HG03064 (cell line): ENCODE measurements at regions not wholly inside any gene's neighbourhood (a gene's known extent, or its start where the extent isn't known, plus 50 kb on each side); places are given as distances from the start of the nearest gene placed in this dataset.
"Not testable (repeated sequence)": the region's sequence is repeated elsewhere in the genome, so short reads cannot be mapped to it uniquely, and the experiment has no call there.

Experiments used
- ATAC-seq: cut with Tn5 transposase; IDR thresholded peaks from one replicate; pipeline ENCODE4 v1.9.1; 2021; ENCODE audit warnings: low read depth; ENCODE audit not compliant: unreplicated experiment

DNA sequence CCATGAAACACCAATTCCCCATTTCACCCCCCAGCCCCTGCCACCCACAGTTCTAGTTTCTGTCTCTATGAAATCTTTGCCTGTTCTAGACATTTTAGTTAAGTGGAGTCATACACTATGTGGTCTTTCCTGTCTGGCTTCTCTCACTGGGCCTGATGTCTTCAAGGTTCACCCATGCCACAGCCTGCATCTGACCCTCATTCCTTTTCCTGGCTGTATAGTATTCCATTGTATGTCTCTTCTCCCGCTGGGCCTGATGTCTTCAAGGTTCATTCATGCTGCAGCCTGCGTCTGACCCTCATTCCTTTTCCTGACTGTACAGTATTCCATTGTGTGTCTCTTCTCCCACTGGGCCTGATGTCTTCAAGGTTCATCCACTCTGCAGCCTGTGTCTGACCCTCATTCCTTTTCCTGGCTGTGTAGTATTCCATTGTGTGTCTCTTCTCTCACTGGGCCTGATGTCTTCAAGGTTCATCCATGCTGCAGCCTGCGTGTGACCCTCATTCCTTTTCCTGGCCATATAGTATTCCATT, 191.7 kb downstream of the CRLF2 start:
- no peak for ATAC-seq

- ATAC-seq, result not testable (repeated sequence)
These were observed 195.5 kb downstream of the CRLF2 start for GRCh38 chrX:1016926-1017325.

- not testable (repeated sequence) for ATAC-seq
These were observed 196.2 kb downstream of the CRLF2 start for GRCh38 chrX:1016281-1016680.

- ATAC-seq, result no peak
These were observed 199.7 kb downstream of the CRLF2 start for GRCh38 chrX:1012678-1013300.

- ATAC-seq, result no peak
These were observed 200.7 kb downstream of the CRLF2 start for GRCh38 chrX:1011691-1012283.

DNA sequence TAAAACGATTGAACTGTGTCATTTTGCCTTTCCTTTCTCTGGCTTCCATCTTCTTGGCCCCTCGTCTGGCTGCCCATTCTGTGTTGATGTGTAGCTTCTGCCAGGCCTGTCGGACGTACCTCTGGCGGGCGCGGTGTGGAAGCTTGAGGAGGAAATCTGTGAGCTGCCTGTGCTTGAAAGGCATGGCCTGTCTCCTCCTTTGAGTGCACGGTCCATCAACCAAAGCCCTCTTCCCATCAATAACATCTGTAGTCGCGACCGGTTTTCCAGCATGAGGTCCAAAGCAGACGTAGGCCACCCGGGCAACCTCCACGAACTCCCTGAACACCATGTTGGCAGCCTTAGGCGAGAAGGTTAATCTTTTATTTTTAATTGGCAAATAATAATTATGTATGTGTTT, 202.7 kb downstream of the CRLF2 start:
- no peak for ATAC-seq

GRCh38 chrX:1006156-1006730, 206.2 kb downstream of the CRLF2 start:
- no peak for ATAC-seq

DNA sequence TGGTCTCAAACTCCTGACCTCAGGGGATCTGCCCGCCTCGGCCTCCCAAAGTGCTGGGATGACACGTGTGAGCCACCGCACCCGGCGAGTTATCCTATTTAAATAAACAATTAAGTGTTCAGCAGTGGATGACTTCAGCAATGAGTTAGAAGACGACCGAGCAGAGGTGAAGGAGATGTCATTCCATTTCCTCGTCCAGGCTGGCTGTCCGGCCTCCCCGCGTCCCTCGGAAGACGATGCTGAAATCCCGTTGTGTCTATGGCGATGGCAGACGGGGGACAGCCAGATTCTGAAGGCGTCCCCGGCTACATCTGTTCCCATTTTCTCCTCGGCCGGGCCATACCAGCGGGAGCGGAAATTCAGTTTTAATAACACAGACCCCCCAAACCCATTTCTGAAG, 209.8 kb downstream of the CRLF2 start:
- no peak for ATAC-seq

DNA sequence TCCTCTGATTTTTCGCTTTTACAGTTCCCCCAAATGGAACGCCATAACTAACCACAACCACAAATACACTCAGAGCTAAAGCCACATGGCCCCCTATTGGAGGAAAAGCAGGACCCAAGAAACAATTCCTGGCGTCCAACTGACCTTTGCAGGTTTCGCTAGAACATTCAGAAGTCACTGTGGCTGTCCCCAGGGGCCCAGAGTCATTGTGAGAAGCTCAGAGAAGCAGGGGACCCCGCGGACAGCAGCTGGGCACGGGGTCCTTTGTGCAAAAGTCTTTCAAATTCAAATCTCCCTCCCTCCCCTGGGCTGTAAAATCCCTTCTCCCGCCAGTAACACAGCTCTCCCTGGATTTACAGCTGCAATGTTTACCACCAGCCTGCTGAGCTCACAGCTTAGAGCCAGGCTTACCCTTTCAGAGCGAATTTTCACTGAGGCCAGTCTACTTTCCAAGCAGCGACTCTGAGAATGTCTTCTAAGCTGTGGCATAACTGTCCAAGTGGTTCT, 214.8 kb downstream of the CRLF2 start:
- ATAC-seq, result no peak

DNA sequence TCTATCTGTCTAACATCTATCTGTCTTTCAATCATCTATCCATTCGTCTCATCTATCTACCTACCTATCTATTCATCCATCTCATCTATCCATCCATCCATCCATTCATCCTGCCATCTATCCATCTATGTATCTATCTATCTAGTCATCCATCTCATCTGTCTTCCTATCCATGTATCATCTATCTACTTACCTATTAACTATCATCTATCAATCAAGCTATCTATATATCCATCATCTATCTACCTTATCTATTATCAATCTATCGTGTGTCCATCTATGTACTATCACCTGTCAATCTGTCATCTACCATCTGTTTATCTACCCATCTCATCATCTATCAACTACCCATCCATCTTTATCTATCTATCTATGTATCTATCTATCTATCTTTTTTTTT, 217.7 kb downstream of the CRLF2 start:
- no peak for ATAC-seq

- peak; percentile 79 for ATAC-seq
These were observed 222.4 kb downstream of the CRLF2 start for GRCh38 chrX:989959-990510.

GRCh38 chrX:988530-988929, 223.9 kb downstream of the CRLF2 start:
- ATAC-seq, result not testable (repeated sequence)

- ATAC-seq, result no peak
These were observed 230.4 kb downstream of the CRLF2 start for GRCh38 chrX:981791-982626.

DNA sequence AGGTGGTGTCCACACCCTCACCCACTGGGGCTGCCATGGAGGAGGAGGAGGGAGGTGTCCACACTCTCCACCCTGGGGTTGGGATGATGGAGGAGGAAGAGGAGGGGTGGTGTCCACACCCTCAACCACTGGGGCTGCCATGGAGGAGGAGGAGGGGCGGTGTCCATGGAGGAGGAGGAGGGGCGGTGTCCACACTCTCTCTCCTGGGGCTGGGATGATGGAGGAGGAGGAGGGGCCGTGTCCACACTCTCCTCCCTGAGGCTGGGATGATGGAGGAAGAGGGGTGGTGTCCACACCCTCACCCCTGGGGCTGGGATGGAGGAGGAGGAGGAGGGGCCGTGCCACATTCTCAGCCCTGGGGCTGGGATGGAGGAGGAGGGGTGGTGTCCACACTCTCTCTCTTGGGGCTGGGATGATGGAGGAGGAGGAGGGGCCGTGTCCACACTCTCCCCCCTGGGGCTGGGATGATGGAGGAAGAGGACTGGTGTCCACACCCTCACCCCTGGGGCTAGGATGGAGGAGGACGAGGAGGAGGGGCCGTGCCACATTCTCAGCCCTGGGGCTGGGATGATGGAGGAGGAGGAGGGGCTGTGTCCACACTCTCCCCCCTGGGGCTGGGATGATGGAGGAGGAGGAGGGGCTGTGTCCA, 231.7 kb downstream of the CRLF2 start:
- ATAC-seq, result no peak

- ATAC-seq, result not testable (repeated sequence)
These were observed 233.3 kb downstream of the CRLF2 start for GRCh38 chrX:979127-979526.

DNA sequence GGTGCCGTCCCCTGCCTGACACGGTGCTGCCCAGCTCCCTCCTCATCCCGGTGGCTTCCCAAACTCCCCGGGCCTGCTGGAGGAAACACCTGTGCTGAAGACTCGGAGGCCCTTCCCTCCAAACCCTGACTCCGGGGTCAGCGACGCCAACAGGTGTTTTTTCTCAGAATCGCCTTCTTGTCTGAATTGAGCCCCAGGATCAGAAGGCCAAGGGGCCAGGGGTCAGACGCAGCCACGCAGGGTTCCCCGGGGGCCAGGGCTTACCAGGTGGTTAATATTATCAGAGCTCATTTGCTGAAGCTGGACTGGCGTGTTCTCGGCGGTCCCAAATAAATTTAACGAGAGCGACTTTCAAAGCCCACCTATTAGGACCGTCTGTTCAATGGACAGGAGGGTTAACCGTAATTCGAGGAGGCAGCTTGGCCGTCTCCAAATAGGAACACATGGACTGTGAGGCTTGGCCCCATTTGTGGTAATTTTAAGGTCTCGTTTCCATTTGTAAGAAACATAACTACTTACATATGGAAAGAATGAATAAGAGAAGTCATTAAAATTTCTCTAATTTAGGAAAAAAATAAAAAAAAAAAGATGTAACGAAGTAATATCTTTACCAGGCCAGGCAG, 239.3 kb downstream of the CRLF2 start:
- ATAC-seq, result no peak

DNA sequence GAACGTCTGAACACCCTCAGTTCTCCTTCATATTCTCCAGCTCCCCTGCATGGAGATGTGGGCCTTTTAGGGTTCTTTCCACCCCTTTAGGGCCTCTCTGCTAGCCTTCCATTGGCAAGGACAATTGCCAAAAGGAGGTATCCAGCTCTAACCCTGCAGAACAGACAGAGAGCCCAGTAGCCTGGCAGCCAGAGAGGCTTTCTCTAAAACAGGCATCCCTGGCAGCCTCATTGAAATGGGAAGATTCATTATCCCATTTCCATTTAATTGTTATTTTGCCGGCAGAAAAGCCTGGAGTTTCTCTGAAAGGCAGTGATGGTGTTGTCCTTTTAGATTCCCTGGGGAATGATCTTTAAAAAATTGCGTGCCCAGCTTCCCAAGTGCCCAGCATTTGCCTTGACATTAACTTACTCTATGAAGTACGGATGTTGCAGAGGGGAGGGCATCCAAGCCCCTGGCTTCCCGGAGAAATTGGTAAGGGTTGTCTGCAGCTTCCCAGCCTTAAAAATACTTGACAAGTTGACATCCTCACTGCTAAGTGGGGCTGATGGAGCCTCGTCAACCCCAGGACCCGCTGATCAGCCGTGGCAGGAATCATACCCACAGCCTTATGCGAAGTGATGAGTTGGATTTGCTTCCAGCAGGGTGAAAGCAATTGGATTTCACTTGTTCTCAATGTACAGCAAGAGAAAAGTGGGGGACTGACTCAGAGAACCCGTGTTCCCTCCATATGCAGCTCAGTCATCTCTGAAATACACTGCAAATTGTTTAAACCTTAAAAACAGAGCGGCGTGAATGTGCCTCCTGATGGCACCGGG, 244.1 kb downstream of the CRLF2 start:
- ATAC-seq, result no peak

DNA sequence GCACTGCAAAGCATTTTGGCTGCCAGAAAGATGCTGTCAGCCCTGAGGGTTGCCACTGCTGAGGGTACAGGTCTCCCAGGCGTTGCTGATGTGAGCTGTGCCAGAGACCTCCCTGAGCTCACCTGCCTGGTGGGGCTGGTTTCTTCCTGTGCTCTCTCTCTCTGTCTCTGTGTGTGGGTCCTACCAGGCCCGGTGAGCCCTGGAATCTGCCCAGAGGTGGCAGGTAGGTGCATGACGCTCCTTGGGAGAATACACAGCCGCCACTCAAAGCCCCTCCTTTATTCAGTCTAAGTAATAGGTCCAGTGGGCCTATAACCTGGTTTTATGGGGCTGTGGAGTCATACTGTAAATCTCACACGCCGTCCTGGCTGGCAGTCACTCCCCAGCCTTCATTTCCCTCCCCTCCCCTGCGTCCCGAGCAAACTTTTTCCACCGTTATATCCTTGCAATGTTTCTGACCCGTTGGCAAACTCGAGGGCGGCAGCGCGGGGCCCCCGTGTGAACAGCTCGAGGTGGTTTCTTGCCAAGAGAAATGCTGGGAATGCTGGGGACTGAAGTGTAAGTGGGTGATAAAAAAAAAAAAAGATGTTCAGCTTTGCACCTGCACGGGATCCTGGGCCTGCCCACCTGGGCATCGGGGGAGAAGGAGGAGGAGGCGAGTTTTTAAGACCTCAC, 245.9 kb downstream of the CRLF2 start:
- no peak for ATAC-seq
